ENCODE measurements at regions not wholly inside any gene's neighbourhood (a gene's known extent, or its start where the extent isn't known, plus 50 kb on each side); places are given as distances from the start of the nearest gene placed in this dataset.

DNA sequence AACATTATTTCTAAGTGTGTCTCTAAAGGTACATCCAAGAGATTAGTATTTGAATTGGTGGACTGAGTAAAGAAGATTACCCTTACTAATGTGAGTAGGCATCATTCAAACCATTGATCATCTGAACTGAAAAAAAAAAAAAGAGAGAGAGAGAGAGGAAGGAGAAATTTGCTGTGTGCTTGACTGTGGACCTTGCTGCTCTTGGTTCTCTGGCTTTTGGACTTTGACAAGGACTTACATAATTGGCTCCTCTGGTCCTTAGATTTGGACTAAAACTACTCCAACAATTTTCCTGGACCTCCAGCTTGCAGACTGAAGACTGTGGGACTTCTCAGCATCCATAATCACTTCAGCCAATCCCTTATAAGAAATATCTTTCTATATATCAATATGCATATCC is 1091.9 kb upstream of the EDIL3 start:
- H3K4me3 ChIP-seq: no peak overlapping the region
- H3K27ac ChIP-seq: no peak overlapping the region
- no peaks in the 10 kb centered on the region for H3K4me1 ChIP-seq
- no peaks in the 10 kb centered on the region for H3K36me3 ChIP-seq
- TF ChIP-seq, protein P1, sequence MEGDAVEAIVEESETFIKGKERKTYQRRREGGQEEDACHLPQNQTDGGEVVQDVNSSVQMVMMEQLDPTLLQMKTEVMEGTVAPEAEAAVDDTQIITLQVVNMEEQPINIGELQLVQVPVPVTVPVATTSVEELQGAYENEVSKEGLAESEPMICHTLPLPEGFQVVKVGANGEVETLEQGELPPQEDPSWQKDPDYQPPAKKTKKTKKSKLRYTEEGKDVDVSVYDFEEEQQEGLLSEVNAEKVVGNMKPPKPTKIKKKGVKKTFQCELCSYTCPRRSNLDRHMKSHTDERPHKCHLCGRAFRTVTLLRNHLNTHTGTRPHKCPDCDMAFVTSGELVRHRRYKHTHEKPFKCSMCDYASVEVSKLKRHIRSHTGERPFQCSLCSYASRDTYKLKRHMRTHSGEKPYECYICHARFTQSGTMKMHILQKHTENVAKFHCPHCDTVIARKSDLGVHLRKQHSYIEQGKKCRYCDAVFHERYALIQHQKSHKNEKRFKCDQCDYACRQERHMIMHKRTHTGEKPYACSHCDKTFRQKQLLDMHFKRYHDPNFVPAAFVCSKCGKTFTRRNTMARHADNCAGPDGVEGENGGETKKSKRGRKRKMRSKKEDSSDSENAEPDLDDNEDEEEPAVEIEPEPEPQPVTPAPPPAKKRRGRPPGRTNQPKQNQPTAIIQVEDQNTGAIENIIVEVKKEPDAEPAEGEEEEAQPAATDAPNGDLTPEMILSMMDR (IDR thresholded peaks at IDR 0.05): no peak
- no peak for DNase-seq (ENCODE audit: low spot score)
- H3K27me3 ChIP-seq: no peaks in the 10 kb centered on the region
- H3K9me3 ChIP-seq: peaks cover 0 to 5% of the 10 kb centered on the region in 2 donors

GRCh38 chr5:85479849-85480248 is 1095.2 kb upstream of the EDIL3 start:
- H3K9me3 ChIP-seq: peaks cover 0 to 8% of the 10 kb centered on the region in 2 donors
- TF ChIP-seq, protein P1 (IDR thresholded peaks at IDR 0.05): no peak
- no peaks in the 10 kb centered on the region for H3K27me3 ChIP-seq
- no peaks in the 10 kb centered on the region for H3K4me1 ChIP-seq
- H3K27ac ChIP-seq: no peak overlapping the region
- DNase-seq (ENCODE audit: low spot score): no peak
- H3K4me3 ChIP-seq: no peak overlapping the region
- H3K36me3 ChIP-seq: no peaks in the 10 kb centered on the region

DNA sequence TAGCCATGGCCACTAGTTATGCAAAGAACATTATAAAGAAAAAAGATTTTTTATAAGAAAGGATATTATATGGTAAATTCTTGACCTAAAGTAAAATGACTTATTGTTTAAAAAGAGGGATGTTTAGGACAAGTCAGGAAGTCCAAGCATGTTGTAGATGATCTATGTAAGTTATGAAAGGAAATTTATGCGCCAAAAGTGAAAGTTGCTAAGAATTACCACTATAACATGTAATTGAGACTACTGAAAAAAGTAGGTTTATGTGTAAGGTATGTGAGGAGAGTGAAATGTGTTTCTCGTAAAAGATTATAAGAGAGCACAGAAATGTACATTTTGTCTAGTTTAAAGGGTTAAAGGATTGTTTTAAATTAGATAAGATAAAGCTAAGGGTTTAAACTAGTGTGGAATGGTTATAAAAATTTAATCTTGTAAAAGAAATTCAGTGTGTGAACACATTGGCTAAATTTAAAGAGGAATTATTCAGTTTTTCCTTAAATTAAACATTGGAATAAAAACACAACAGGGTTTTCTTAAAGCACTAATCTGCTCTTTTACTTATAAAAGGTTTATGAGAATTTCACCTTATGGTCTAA is 1100.4 kb upstream of the EDIL3 start:
- Histone ChIP-seq H3K4me1 (no peaks in the 10 kb centered on the region), H3K4me3 (no peak overlapping the region), H3K27me3 (no peaks in the 10 kb centered on the region), H3K27ac (no peak overlapping the region), H3K36me3 (no peaks in the 10 kb centered on the region), H3K9me3 (peaks cover 0 to 7% of the 10 kb centered on the region in 2 donors)
- no peak for DNase-seq (ENCODE audit: low spot score)
- TF ChIP-seq, protein P1 (IDR thresholded peaks at IDR 0.05): no peak

DNA sequence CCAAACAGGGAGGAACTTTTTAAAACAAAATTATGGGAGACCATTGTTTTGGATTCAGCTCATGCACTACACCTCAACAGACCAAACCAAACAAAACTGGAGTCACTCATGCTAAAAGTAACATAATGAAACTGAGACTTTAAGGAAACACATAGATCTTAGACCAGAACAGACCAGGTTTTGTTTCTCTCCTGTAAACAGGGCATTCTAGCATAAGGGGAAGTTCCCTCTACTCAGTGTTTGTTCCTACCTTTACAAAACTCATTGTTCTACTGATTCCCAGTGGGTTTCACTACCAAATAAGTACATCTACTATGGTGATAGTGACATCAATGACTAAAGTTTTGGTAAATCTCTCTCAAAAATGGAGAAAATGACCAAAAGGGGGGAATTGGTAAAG is 1103.6 kb upstream of the EDIL3 start:
- Histone ChIP-seq H3K36me3 (no peaks in the 10 kb centered on the region), H3K27ac (no peak overlapping the region), H3K9me3 (peaks cover 0 to 12% of the 10 kb centered on the region in 2 donors), H3K27me3 (no peaks in the 10 kb centered on the region), H3K4me3 (no peak overlapping the region), H3K4me1 (no peaks in the 10 kb centered on the region)
- DNase-seq (ENCODE audit: low spot score): no peak
- TF ChIP-seq, protein P1 (IDR thresholded peaks at IDR 0.05): no peak

DNA sequence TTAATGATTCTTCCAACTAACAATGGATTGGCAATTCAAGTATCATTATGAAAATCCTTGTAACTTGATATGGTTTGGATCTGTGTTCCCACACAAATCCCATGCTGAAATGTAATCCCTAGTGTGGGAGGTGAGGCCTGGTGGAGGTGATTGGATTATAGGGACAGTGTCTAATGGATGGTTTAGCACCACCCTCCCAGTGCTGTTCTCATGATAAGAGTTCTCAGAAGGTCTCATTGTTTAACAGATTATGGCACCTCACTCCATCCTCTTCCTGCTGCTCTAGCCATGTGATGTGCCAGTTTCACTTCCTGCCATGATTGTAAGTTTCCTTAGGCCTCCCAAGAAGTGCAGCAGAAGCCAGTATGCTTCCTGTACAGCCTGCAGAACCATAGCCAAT is 1116.2 kb upstream of the EDIL3 start:
- Histone ChIP-seq H3K27me3 (no peaks in the 10 kb centered on the region), H3K4me3 (no peak overlapping the region), H3K4me1 (no peaks in the 10 kb centered on the region), H3K9me3 (no peaks in the 10 kb centered on the region), H3K27ac (no peak overlapping the region), H3K36me3 (no peaks in the 10 kb centered on the region)
- DNase-seq (ENCODE audit: low spot score): no peak
- TF ChIP-seq, protein P1 (IDR thresholded peaks at IDR 0.05): no peak

GRCh38 chr5:85512896-85513295 is 1104.8 kb upstream of the COX7C start:
- H3K4me1 ChIP-seq: no peaks in the 10 kb centered on the region
- H3K4me3 ChIP-seq: no peak overlapping the region
- H3K36me3 ChIP-seq: no peaks in the 10 kb centered on the region
- TF ChIP-seq, protein P1 (IDR thresholded peaks at IDR 0.05): no peak
- no peak overlapping the region for H3K27ac ChIP-seq
- H3K27me3 ChIP-seq: no peaks in the 10 kb centered on the region
- no peaks in the 10 kb centered on the region for H3K9me3 ChIP-seq
- no peak for DNase-seq (ENCODE audit: low spot score)

Measured in right atrium auricular region (tissue), 2 donors.